ENCODE measurements at regions not wholly inside any gene's neighbourhood (a gene's known extent, or its start where the extent isn't known, plus 50 kb on each side); places are given as distances from the start of the nearest gene placed in this dataset.
A peak's percentile ranks its signal among the peaks of the same experiment; 100 is the strongest.

- no peak for TF ChIP-seq ZBTB46 (CRISPR knock-in tag; IDR thresholded peaks at IDR 0.05; ENCODE audit: borderline replicate concordance)
- TF ChIP-seq BCLAF1 (IDR thresholded peaks at IDR 0.05) = no peak
- no peak for TF ChIP-seq ZNF263 (CRISPR knock-in tag; IDR thresholded peaks at IDR 0.05)
- TF ChIP-seq ZNF790 (CRISPR knock-in tag; IDR thresholded peaks at IDR 0.05; ENCODE audit: borderline replicate concordance) = no peak
- TF ChIP-seq, protein P1, sequence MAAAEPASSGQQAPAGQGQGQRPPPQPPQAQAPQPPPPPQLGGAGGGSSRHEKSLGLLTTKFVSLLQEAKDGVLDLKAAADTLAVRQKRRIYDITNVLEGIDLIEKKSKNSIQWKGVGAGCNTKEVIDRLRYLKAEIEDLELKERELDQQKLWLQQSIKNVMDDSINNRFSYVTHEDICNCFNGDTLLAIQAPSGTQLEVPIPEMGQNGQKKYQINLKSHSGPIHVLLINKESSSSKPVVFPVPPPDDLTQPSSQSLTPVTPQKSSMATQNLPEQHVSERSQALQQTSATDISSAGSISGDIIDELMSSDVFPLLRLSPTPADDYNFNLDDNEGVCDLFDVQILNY (CRISPR knock-in tag; conservative IDR thresholded peaks at IDR 0.05) = no peak
- no peak for TF ChIP-seq ZNF572 (CRISPR knock-in tag; IDR thresholded peaks at IDR 0.05)
- TF ChIP-seq BORCS8-MEF2B (CRISPR knock-in tag; IDR thresholded peaks at IDR 0.05) = no peak
- TF ChIP-seq NCOA2 (CRISPR knock-in tag; IDR thresholded peaks at IDR 0.05) = peak; percentile 46; the same call in 1 of the 2 replicates
- TF ChIP-seq RARA (CRISPR knock-in tag; IDR thresholded peaks at IDR 0.05) = no peak
- no peak for TF ChIP-seq NFKBIZ (CRISPR knock-in tag; IDR thresholded peaks at IDR 0.05)
- no peak for TF ChIP-seq ZNF446 (CRISPR knock-in tag; IDR thresholded peaks at IDR 0.05)
- TF ChIP-seq NFE2L2 (IDR thresholded peaks at IDR 0.05; ENCODE audit: low read length) = no peak
- no peak for TF ChIP-seq LBX2 (CRISPR knock-in tag; IDR thresholded peaks at IDR 0.05; ENCODE audit: borderline replicate concordance)
- TF ChIP-seq KDM1A (CRISPR knock-in tag; IDR thresholded peaks at IDR 0.05) = peak; percentile 97
- TF ChIP-seq SIN3A (IDR thresholded peaks at IDR 0.05; ENCODE audit: borderline replicate concordance, low read depth, low read length) = no peak
- TF ChIP-seq SYNCRIP (IDR thresholded peaks at IDR 0.05; ENCODE audit: insufficient read depth, low read depth, low read length) = no peak
- TF ChIP-seq MATR3 (CRISPR knock-in tag; IDR thresholded peaks at IDR 0.05) = no peak
- TF ChIP-seq MTF1 (CRISPR knock-in tag; IDR thresholded peaks at IDR 0.05) = no peak
- TF ChIP-seq DNMT1 (CRISPR knock-in tag; IDR thresholded peaks at IDR 0.05) = no peak
- TF ChIP-seq ZNF3 (CRISPR knock-in tag; IDR thresholded peaks at IDR 0.05) = no peak
- no peak for TF ChIP-seq SSRP1 (CRISPR knock-in tag; IDR thresholded peaks at IDR 0.05)
- TF ChIP-seq RFX5 (IDR thresholded peaks at IDR 0.05; ENCODE audit: low read depth, low read length) = no peak
- TF ChIP-seq, protein P2, sequence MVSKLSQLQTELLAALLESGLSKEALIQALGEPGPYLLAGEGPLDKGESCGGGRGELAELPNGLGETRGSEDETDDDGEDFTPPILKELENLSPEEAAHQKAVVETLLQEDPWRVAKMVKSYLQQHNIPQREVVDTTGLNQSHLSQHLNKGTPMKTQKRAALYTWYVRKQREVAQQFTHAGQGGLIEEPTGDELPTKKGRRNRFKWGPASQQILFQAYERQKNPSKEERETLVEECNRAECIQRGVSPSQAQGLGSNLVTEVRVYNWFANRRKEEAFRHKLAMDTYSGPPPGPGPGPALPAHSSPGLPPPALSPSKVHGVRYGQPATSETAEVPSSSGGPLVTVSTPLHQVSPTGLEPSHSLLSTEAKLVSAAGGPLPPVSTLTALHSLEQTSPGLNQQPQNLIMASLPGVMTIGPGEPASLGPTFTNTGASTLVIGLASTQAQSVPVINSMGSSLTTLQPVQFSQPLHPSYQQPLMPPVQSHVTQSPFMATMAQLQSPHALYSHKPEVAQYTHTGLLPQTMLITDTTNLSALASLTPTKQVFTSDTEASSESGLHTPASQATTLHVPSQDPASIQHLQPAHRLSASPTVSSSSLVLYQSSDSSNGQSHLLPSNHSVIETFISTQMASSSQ (IDR thresholded peaks at IDR 0.05; ENCODE audit: low read depth) = 0 out of 2 replicates have a peak, but pooled peaks have one; percentile 33
- TF ChIP-seq, protein P2 (CRISPR knock-in tag; IDR thresholded peaks at IDR 0.05; ENCODE audit: borderline replicate concordance) = no peak
Observed at GRCh38 chr11:129248618-129249017, 56.5 kb upstream of the ARHGAP32 start (continued).

Data from HepG2 (cell line).